Endothelial cell (in vitro differentiated cells): ENCODE measurements at regions not wholly inside any gene's neighbourhood (a gene's known extent, or its start where the extent isn't known, plus 50 kb on each side); places are given as distances from the start of the nearest gene placed in this dataset.

Experiments used
- DNase-seq: peaks from one replicate; pipeline ENCODE4 v3.0.0; 2021; ENCODE audit warnings: low spot score
- H3K27ac Mint-ChIP-seq: one replicate; pipeline ENCODE4 v1.8.0; 2021; ENCODE audit warnings: mixed read lengths, inconsistent platforms; ENCODE audit not compliant: unreplicated experiment
- H3K27me3 Mint-ChIP-seq: one replicate; pipeline ENCODE4 v1.8.0; 2021; ENCODE audit warnings: mild to moderate bottlenecking, moderate library complexity, mixed read lengths, inconsistent platforms; ENCODE audit not compliant: unreplicated experiment
- H3K36me3 Mint-ChIP-seq: one replicate; pipeline ENCODE4 v1.8.0; 2021; ENCODE audit warnings: mild to moderate bottlenecking, low read depth, mixed read lengths, inconsistent platforms; ENCODE audit not compliant: unreplicated experiment
- H3K4me1 Mint-ChIP-seq: one replicate; pipeline ENCODE4 v1.8.0; 2021; ENCODE audit warnings: mild to moderate bottlenecking, mixed read lengths, inconsistent platforms; ENCODE audit not compliant: unreplicated experiment
- H3K4me3 Mint-ChIP-seq: one replicate; pipeline ENCODE4 v1.8.0; 2021; ENCODE audit warnings: mild to moderate bottlenecking, mixed read lengths, inconsistent platforms; ENCODE audit not compliant: unreplicated experiment
- H3K9me3 Mint-ChIP-seq: one replicate; pipeline ENCODE4 v1.8.0; 2021; ENCODE audit warnings: mixed read lengths, inconsistent platforms; ENCODE audit not compliant: unreplicated experiment
- CTCF ChIP-seq: fragments of 200-600 bp; sonication (generic); IDR thresholded peaks from one replicate; pipeline ENCODE4 v1.5.0; 2021; ENCODE audit warnings: antibody characterized with exemption; ENCODE audit not compliant: unreplicated experiment

DNA sequence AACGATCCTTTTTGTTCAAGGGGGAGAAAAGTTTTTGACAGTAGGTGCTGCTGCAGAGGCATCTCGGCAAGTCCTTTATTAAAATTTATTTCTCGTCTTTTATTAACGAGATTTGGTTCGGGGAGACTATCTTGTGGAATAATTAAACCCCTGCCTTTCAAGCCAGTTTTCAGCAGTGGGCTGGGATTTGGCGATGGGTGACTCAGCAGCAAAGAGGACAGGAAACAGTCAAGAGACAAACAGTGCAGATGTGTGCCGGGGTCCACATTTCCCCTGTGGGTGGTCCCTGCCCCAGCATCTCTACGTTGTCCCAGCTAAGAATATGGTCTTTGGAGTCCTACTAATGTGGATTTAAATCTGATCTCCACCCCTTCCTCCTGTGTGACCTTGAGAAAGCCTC is 282.8 kb downstream of the CDH26 start:
- H3K9me3 Mint-ChIP-seq = no peaks in the 10 kb centered on the region
- no peak for TF ChIP-seq CTCF
- H3K27ac Mint-ChIP-seq = no peak overlapping the region
- DNase-seq = no peak
- H3K36me3 Mint-ChIP-seq = no peaks in the 10 kb centered on the region
- H3K27me3 Mint-ChIP-seq = peaks cover 3% of the 10 kb centered on the region
- H3K4me1 Mint-ChIP-seq = no peaks in the 10 kb centered on the region
- H3K4me3 Mint-ChIP-seq = no peak overlapping the region

GRCh38 chr20:60242836-60243505 is 284.7 kb downstream of the CDH26 start:
- peaks cover 6% of the 10 kb centered on the region for H3K27me3 Mint-ChIP-seq
- no peak overlapping the region for H3K27ac Mint-ChIP-seq
- DNase-seq = no peak
- TF ChIP-seq CTCF = no peak
- no peak overlapping the region for H3K4me3 Mint-ChIP-seq
- H3K4me1 Mint-ChIP-seq = no peaks in the 10 kb centered on the region
- H3K36me3 Mint-ChIP-seq = no peaks in the 10 kb centered on the region
- no peaks in the 10 kb centered on the region for H3K9me3 Mint-ChIP-seq

DNA sequence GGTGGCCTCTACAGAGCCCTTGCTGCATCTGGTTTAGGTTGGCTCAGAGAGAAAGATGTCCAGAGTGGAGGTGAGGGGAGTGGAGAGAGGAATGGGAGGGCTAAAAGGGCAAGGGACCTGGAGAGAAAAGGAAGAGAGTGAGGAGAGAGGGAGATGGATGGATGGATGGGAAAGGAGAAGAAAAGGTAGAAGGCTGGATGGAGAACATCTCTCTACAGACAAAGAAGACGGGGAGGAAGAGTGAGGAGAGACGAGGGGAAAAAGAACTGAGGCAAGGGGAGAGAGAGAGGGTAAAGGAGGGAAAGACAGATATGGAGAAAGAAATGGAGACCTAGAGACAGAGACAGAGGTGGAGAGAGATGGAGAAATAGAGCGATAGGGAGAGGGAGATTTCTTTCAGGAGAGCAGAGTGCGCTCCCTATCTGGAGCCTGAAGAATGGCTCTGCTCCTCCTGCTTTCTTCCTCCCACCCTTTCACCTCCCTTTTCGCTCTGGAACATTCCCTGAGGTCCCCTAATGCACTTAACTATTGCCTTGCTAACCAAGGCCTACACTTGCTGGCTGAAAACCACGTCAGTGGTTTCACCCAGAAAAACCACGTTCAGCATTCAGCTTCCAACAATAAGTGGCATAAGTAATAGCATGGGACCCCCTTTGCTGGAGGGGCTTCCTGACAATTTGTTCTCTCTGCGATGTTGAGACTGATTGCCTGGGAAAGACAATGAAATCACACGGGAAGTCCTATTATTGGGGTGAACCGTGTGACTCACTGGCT is 286.3 kb downstream of the CDH26 start:
- Mint-ChIP-seq H3K4me3 (no peak overlapping the region), H3K9me3 (no peaks in the 10 kb centered on the region)

DNA sequence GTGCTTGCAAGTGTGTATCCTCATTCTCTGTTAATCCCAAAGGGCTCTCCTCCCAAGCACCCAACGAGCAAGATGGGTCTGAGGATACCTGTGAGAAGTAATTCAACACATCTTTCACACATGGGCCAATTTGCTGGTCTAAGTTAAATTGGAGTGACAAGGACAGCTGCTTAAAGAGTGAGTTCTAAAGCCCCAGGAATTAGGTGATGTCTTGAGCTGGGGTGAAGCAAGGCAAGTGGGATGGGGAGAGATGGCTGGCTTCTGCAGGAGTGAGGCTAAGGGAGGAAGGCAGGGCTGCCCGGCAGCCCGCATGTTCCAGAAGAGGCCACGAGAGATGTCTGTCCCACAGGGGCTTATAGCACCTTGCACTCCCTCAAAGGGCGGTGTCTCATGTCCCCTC is 288.5 kb downstream of the CDH26 start:
- Mint-ChIP-seq H3K4me3 (no peak overlapping the region), H3K27ac (no peak overlapping the region), H3K9me3 (no peaks in the 10 kb centered on the region), H3K27me3 (peaks cover 4% of the 10 kb centered on the region), H3K4me1 (no peaks in the 10 kb centered on the region), H3K36me3 (no peaks in the 10 kb centered on the region)
- no peak for DNase-seq
- no peak for TF ChIP-seq CTCF

More for the DNA sequence above, 286.3 kb downstream of the CDH26 start:
- DNase-seq = no peak
- no peaks in the 10 kb centered on the region for H3K4me1 Mint-ChIP-seq
- no peak for TF ChIP-seq CTCF
- H3K27me3 Mint-ChIP-seq = peaks cover 4% of the 10 kb centered on the region
- no peak overlapping the region for H3K27ac Mint-ChIP-seq
- H3K36me3 Mint-ChIP-seq = no peaks in the 10 kb centered on the region

GRCh38 chr20:60249436-60249835 is 291.2 kb downstream of the CDH26 start:
- no peaks in the 10 kb centered on the region for H3K9me3 Mint-ChIP-seq
- H3K36me3 Mint-ChIP-seq = no peaks in the 10 kb centered on the region
- peaks cover 4% of the 10 kb centered on the region for H3K27me3 Mint-ChIP-seq
- no peak for DNase-seq
- H3K27ac Mint-ChIP-seq = no peak overlapping the region
- no peak for TF ChIP-seq CTCF
- H3K4me1 Mint-ChIP-seq = no peaks in the 10 kb centered on the region
- no peak overlapping the region for H3K4me3 Mint-ChIP-seq
